DOHH2 (cell line): ENCODE measurements at regions not wholly inside any gene's neighbourhood (a gene's known extent, or its start where the extent isn't known, plus 50 kb on each side); places are given as distances from the start of the nearest gene placed in this dataset.
"Not testable (repeated sequence)": the region's sequence is repeated elsewhere in the genome, so short reads cannot be mapped to it uniquely, and the experiment has no call there.

Experiments used
- CTCF ChIP-seq: fragments of 200-600 bp; sonication (generic); IDR thresholded peaks from one replicate; pipeline ENCODE4 v1.5.1; 2014; ENCODE audit warnings: antibody characterized with exemption, mild to moderate bottlenecking, low read depth, low read length; ENCODE audit not compliant: poor library complexity, severe bottlenecking
- EZH2phosphoT487 ChIP-seq: fragments of 200-600 bp; sonication (generic); IDR thresholded peaks from 2 replicates; pipeline ENCODE4 v1.6.1; 2017; ENCODE audit warnings: borderline replicate concordance, mild to moderate bottlenecking, antibody characterized with exemption, low read length, moderate library complexity, mixed read lengths

GRCh38 chr18:14395533-14395932 lies 147.9 kb downstream of the POTEC start:
- TF ChIP-seq CTCF, EZH2phosphoT487: not testable (repeated sequence)
